ENCODE measurements at regions not wholly inside any gene's neighbourhood (a gene's known extent, or its start where the extent isn't known, plus 50 kb on each side); places are given as distances from the start of the nearest gene placed in this dataset.

- H3K4me3 ChIP-seq, result no peak overlapping the region
- no peak for TF ChIP-seq POLR2AphosphoS5 (IDR thresholded peaks at IDR 0.05)
- TF ChIP-seq CTCF (IDR thresholded peaks at IDR 0.05), result no peak
- no peak for TF ChIP-seq EP300 (IDR thresholded peaks at IDR 0.05)
- no peak for TF ChIP-seq POLR2A (IDR thresholded peaks at IDR 0.05)
- H3K4me1 ChIP-seq, result no peaks in the 10 kb centered on the region
- no peak overlapping the region for H3K27ac ChIP-seq
- H3K9me3 ChIP-seq, result no peaks in the 10 kb centered on the region
- no peaks in the 10 kb centered on the region for H3K36me3 ChIP-seq
- intact Hi-C loops (cut with DNase I; ENCODE audit: low total_unique reads), result no loop called here
- peaks cover 0 to 38% (median 3%) of the 10 kb centered on the region in 3 donors for H3K27me3 ChIP-seq
- 74 to 86% (median 79%) methylated on average over 5 to 6 of the region's 6 CpGs for WGBS, 5 donors
- DNase-seq, result no peak
Measured at GRCh38 chr1:10873189-10873588, 76.7 kb upstream of the CASZ1 start.

- WGBS, 5 donors, result 89 to 95% (median 91%) methylated on average over 4 to 5 of the region's 5 CpGs
- intact Hi-C loops (cut with DNase I; ENCODE audit: low total_unique reads), result no loop called here
Measured at GRCh38 chr1:10874351-10874750, 77.9 kb upstream of the CASZ1 start.

GRCh38 chr1:10877894-10878293 lies 81.4 kb upstream of the CASZ1 start:
- peaks cover 0 to 30% (median 0%) of the 10 kb centered on the region in 3 donors for H3K27me3 ChIP-seq
- no peaks in the 10 kb centered on the region for H3K9me3 ChIP-seq
- H3K4me1 ChIP-seq, result no peaks in the 10 kb centered on the region
- no peak overlapping the region for H3K4me3 ChIP-seq
- DNase-seq, result no peak
- WGBS, 5 donors, result 78 to 84% (median 83%) methylated on average over 9 of the region's 9 CpGs
- intact Hi-C loops (cut with DNase I; ENCODE audit: low total_unique reads), result no loop called here
- H3K36me3 ChIP-seq, result no peaks in the 10 kb centered on the region
- TF ChIP-seq POLR2A (IDR thresholded peaks at IDR 0.05) (no peak), EP300 (IDR thresholded peaks at IDR 0.05) (no peak), CTCF (IDR thresholded peaks at IDR 0.05) (no peak), POLR2AphosphoS5 (IDR thresholded peaks at IDR 0.05) (no peak)
- H3K27ac ChIP-seq, result no peak overlapping the region

More at GRCh38 chr1:10874351-10874750, 77.9 kb upstream of the CASZ1 start:
- DNase-seq, result no peak
- H3K4me1 ChIP-seq, result no peaks in the 10 kb centered on the region
- TF ChIP-seq POLR2A (IDR thresholded peaks at IDR 0.05) (no peak), CTCF (IDR thresholded peaks at IDR 0.05) (no peak), EP300 (IDR thresholded peaks at IDR 0.05) (no peak), POLR2AphosphoS5 (IDR thresholded peaks at IDR 0.05) (no peak)
- H3K9me3 ChIP-seq, result no peaks in the 10 kb centered on the region
- no peak overlapping the region for H3K27ac ChIP-seq
- H3K36me3 ChIP-seq, result no peaks in the 10 kb centered on the region
- peaks cover 0 to 26% (median 0%) of the 10 kb centered on the region in 3 donors for H3K27me3 ChIP-seq
- H3K4me3 ChIP-seq, result no peak overlapping the region

- 80 to 89% (median 84%) methylated on average over 7 of the region's 7 CpGs for WGBS, 5 donors
- H3K27ac ChIP-seq, result no peak overlapping the region
- H3K27me3 ChIP-seq, result peaks cover 0 to 30% (median 0%) of the 10 kb centered on the region in 3 donors
- no peak for DNase-seq
- no peaks in the 10 kb centered on the region for H3K36me3 ChIP-seq
- no peaks in the 10 kb centered on the region for H3K9me3 ChIP-seq
- no peaks in the 10 kb centered on the region for H3K4me1 ChIP-seq
- no peak overlapping the region for H3K4me3 ChIP-seq
- TF ChIP-seq CTCF (IDR thresholded peaks at IDR 0.05) (no peak), POLR2A (IDR thresholded peaks at IDR 0.05) (no peak), POLR2AphosphoS5 (IDR thresholded peaks at IDR 0.05) (no peak), EP300 (IDR thresholded peaks at IDR 0.05) (no peak)
- intact Hi-C loops (cut with DNase I; ENCODE audit: low total_unique reads), result no loop called here
Measured at GRCh38 chr1:10878469-10878868, 82.0 kb upstream of the CASZ1 start.
